Vagina (tissue), 2 donors: ENCODE measurements at regions not wholly inside any gene's neighbourhood (a gene's known extent, or its start where the extent isn't known, plus 50 kb on each side); places are given as distances from the start of the nearest gene placed in this dataset.

Experiments used
- DNase-seq, 2 donors: peaks; one replicate each; pipeline ENCODE4 v3.0.0-alpha.2; 2017; ENCODE audit errors: extremely low spot score in 2 of 2
- H3K27ac ChIP-seq: fragments of 200-600 bp; sonication (generic); one replicate; pipeline ENCODE4 v1.5.1; 2019
- H3K27me3 ChIP-seq: fragments of 200-600 bp; sonication (generic); one replicate; pipeline ENCODE4 v1.5.1; 2019
- H3K36me3 ChIP-seq, 2 donors: fragments of 200-600 bp; sonication (generic); one replicate each; pipeline ENCODE4 v1.5.1; 2017 to 2019
- H3K4me1 ChIP-seq: fragments of 200-600 bp; sonication (generic); one replicate; pipeline ENCODE4 v1.5.1; 2019
- H3K4me3 ChIP-seq, 2 donors: fragments of 200-600 bp; sonication (generic); 1 replicate in 1 of 2; 2 replicates in 1 of 2; pipeline ENCODE4 v1.5.1; 2016 to 2019
- H3K9me3 ChIP-seq: fragments of 200-600 bp; sonication (generic); one replicate; pipeline ENCODE4 v1.5.1; 2019
- POLR2A ChIP-seq, 2 donors: fragments of 450-650 bp; IDR thresholded peaks; one replicate each; pipeline ENCODE4 v1.6.1; 2017; ENCODE audit warnings: antibody characterized with exemption in 2 of 2, mild to moderate bottlenecking in 2 of 2, moderate library complexity in 2 of 2
- POLR2AphosphoS5 ChIP-seq, 2 donors: sonication (generic); formaldehyde crosslinking; IDR thresholded peaks; one replicate each; pipeline ENCODE4 v1.9.0; 2017; ENCODE audit warnings: antibody characterized with exemption in 2 of 2, mild to moderate bottlenecking in 2 of 2, low read depth in 1 of 2; ENCODE audit not compliant: insufficient read depth in 1 of 2
- intact Hi-C: fragments of 100-400 bp; cut with DNase I; formaldehyde crosslinking; loops from one replicate; pipeline ENCODE4 v1.15.1; 2023
- TF ChIP-seq, protein P1 (sequence below), 3 experiments: fragments of 450-650 bp in 2 of 3; fragments of 200-600 bp in 1 of 3; sonication (generic) in 1 of 3; IDR thresholded peaks; one replicate each; pipeline ENCODE4 v1.5.1; 2017 to 2019; ENCODE audit warnings: antibody characterized with exemption in 3 of 3, mild to moderate bottlenecking in 2 of 3, moderate library complexity in 2 of 3

DNA sequence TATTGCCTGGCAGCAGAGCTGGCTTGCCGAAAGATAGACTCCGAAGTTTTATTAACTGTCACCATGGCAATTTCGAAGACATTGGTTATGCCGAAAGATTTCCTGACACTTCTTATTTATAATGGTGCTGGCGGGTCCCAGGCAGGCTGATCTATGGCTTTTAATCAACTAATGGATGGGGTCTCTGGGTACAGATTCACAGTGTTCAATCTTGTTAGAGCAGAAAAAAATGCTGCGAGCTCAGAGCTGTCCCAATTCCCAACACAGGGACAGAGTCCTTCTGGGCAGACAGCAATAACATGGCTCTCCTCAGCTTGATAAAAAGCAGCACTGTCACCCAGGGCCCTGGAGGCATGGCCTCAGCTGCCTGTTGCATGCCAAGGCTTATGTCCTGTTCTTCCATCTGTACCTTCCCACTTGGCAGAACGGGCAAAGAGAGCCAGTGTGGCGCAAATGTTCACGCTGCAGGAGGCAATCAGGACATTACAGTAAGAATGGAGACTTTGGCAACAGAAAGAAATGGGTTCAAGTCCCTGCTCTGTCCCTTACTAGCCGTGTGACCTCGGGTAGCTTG is 228.2 kb upstream of the PWP1 start:
- no peaks in the 10 kb centered on the region for H3K4me1 ChIP-seq
- no peak overlapping the region for H3K27ac ChIP-seq
- H3K36me3 ChIP-seq = no peaks in the 10 kb centered on the region
- H3K27me3 ChIP-seq = no peaks in the 10 kb centered on the region
- TF ChIP-seq POLR2AphosphoS5 (IDR thresholded peaks at IDR 0.05; ENCODE audit: insufficient read depth in 1 of 2, low read depth in 1 of 2) = no peak
- TF ChIP-seq, protein P1, sequence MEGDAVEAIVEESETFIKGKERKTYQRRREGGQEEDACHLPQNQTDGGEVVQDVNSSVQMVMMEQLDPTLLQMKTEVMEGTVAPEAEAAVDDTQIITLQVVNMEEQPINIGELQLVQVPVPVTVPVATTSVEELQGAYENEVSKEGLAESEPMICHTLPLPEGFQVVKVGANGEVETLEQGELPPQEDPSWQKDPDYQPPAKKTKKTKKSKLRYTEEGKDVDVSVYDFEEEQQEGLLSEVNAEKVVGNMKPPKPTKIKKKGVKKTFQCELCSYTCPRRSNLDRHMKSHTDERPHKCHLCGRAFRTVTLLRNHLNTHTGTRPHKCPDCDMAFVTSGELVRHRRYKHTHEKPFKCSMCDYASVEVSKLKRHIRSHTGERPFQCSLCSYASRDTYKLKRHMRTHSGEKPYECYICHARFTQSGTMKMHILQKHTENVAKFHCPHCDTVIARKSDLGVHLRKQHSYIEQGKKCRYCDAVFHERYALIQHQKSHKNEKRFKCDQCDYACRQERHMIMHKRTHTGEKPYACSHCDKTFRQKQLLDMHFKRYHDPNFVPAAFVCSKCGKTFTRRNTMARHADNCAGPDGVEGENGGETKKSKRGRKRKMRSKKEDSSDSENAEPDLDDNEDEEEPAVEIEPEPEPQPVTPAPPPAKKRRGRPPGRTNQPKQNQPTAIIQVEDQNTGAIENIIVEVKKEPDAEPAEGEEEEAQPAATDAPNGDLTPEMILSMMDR (IDR thresholded peaks at IDR 0.05) = no peak
- H3K4me3 ChIP-seq = no peak overlapping the region
- intact Hi-C loops = no loop called here
- no peak for DNase-seq
- H3K9me3 ChIP-seq = no peaks in the 10 kb centered on the region

DNA sequence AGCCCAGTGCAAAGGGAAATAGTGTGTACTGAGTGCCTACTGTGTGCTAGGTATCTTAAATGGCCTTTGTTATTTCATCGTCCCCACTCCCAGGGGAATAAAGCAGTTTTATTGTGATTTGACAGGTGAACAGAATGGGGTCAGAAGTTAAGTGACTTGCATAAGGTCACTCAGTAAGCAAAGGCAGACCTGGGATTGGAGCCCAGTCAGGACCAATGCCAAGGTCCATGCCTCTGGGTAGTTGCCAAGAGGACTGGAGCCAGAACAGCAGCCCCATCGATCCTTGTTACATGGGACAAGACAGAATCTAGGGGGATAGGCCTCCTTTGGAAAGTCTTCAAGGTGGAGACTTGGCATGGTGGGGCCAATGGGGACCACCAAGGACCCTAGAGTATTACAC is 227.4 kb upstream of the PWP1 start:
- H3K27me3 ChIP-seq = no peaks in the 10 kb centered on the region
- no peaks in the 10 kb centered on the region for H3K36me3 ChIP-seq
- H3K4me3 ChIP-seq = no peak overlapping the region
- H3K4me1 ChIP-seq = no peaks in the 10 kb centered on the region
- no peak overlapping the region for H3K27ac ChIP-seq
- intact Hi-C loops = no loop called here
- no peak for TF ChIP-seq POLR2AphosphoS5 (IDR thresholded peaks at IDR 0.05; ENCODE audit: insufficient read depth in 1 of 2, low read depth in 1 of 2)
- TF ChIP-seq, protein P1 (IDR thresholded peaks at IDR 0.05) = no peak
- no peak for TF ChIP-seq POLR2A (IDR thresholded peaks at IDR 0.05)
- H3K9me3 ChIP-seq = no peaks in the 10 kb centered on the region
- DNase-seq = no peak

DNA sequence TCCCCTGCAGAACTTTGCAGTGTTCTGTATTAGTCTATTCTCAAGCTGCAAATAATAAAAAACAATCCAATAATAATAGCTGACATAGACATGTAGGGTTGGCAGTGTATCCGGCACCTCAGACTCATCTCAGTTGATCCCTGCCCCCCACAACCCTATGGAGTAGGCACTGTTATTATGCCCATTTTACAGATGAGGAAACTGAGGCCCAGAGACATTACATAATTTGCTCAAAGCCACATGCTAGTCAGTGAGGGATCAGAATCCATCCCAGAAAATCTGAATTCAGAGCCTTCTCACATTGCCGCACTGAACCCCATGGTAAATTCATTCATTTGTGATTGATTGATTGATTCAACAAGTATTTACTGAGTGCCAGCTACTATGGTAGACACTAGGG is 226.6 kb upstream of the PWP1 start:
- no peak for DNase-seq
- H3K27me3 ChIP-seq = no peaks in the 10 kb centered on the region
- H3K4me3 ChIP-seq = no peak overlapping the region
- no peaks in the 10 kb centered on the region for H3K4me1 ChIP-seq
- no peak for TF ChIP-seq POLR2AphosphoS5 (IDR thresholded peaks at IDR 0.05; ENCODE audit: insufficient read depth in 1 of 2, low read depth in 1 of 2)
- no peaks in the 10 kb centered on the region for H3K9me3 ChIP-seq
- no peaks in the 10 kb centered on the region for H3K36me3 ChIP-seq
- intact Hi-C loops = no loop called here
- no peak overlapping the region for H3K27ac ChIP-seq

DNA sequence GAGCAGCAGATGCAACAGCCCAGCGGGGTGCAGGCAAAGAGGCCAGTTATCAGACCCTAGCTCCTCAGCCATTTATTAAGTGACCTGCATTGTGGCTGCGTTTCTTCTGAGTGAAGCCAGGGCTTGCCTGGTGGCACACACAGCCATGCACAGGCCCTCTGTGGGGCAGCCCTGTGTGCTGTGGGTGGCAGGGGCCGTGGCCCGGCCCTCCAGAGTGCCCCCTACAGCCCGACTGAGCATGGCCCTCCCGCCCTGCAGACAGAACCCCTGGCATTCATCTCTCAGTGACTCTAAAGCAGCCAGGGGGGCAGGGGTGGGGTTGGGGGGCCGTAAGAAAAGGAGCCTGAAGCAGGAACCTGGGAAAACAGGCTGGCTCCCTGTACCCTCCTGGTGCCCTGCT is 226.0 kb upstream of the PWP1 start:
- Histone ChIP-seq H3K9me3 (no peaks in the 10 kb centered on the region), H3K27me3 (no peaks in the 10 kb centered on the region), H3K27ac (no peak overlapping the region), H3K4me1 (no peaks in the 10 kb centered on the region), H3K4me3 (no peak overlapping the region), H3K36me3 (no peaks in the 10 kb centered on the region)
- no peak for TF ChIP-seq POLR2A (IDR thresholded peaks at IDR 0.05)
- TF ChIP-seq POLR2AphosphoS5 (IDR thresholded peaks at IDR 0.05; ENCODE audit: insufficient read depth in 1 of 2, low read depth in 1 of 2) = no peak
- TF ChIP-seq, protein P1 (IDR thresholded peaks at IDR 0.05) = no peak
- intact Hi-C loops = no loop called here
- no peak for DNase-seq

DNA sequence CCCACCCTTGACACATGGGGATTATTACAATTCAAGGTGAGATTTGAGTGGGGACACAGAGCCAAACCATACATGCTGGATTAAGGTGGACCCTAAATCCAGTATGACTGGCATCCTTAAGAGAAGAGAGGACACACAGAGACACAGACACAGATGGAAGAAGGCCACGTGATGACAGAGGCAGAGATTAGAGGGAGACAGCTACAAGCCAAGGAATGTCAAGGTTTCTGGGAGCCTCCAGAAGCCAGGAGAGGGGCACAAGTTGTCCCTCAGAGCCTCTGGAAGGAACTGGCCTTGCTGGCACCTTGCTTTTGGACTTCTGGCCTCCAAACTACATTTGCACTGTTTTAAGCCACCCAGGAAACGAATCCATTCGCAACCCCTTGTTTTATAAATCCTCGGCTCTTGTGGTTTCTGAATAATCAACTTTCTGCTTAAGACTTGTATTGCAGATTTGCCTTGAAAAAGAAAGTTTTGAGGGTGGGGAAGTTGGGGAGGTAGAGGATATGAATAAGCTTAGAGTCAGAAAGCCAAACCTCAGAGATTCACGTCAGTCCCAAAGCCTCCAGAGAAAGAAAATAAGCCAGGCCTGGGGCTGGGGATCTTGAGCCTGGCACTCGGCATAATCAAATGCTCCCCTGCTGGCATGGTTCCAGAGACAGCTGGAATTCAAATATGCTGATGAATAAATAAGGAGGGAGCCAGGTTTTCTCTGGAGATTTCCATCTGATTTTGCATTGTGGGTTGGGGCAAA is 224.2 kb upstream of the PWP1 start:
- TF ChIP-seq POLR2AphosphoS5 (IDR thresholded peaks at IDR 0.05; ENCODE audit: insufficient read depth in 1 of 2, low read depth in 1 of 2) (no peak), POLR2A (IDR thresholded peaks at IDR 0.05) (no peak)
- TF ChIP-seq, protein P1 (IDR thresholded peaks at IDR 0.05) = no peak

More for the DNA sequence above, 224.2 kb upstream of the PWP1 start:
- H3K4me1 ChIP-seq = no peaks in the 10 kb centered on the region
- no peaks in the 10 kb centered on the region for H3K27me3 ChIP-seq
- no peak overlapping the region for H3K27ac ChIP-seq
- no peak for DNase-seq
- intact Hi-C loops = no loop called here
- H3K9me3 ChIP-seq = no peaks in the 10 kb centered on the region
- no peaks in the 10 kb centered on the region for H3K36me3 ChIP-seq
- H3K4me3 ChIP-seq = no peak overlapping the region
